NCI-H748 (cell line): ENCODE measurements at regions not wholly inside any gene's neighbourhood (a gene's known extent, or its start where the extent isn't known, plus 50 kb on each side); places are given as distances from the start of the nearest gene placed in this dataset.

Source experiments
- DNase-seq: peaks from one replicate; lab custom pipeline; 2025; ENCODE audit not compliant: unreplicated experiment; lab: John Stamatoyannopoulos, UW

GRCh38 chr18:46374850-46375249 is 270.7 kb downstream of the HAUS1 start:
- no peak for DNase-seq

GRCh38 chr18:46377557-46377956 is 273.4 kb downstream of the HAUS1 start:
- DNase-seq, result no peak

- no peak for DNase-seq
These were observed 274.1 kb downstream of the HAUS1 start for GRCh38 chr18:46378126-46378863.

- no peak for DNase-seq
These were observed 274.7 kb downstream of the HAUS1 start for GRCh38 chr18:46378864-46379207.

GRCh38 chr18:46379323-46379950 is 275.3 kb downstream of the HAUS1 start:
- no peak for DNase-seq

GRCh38 chr18:46385124-46385523 is 271.9 kb downstream of the LOXHD1 start:
- DNase-seq, result no peak

- no peak for DNase-seq
These were observed 270.2 kb downstream of the LOXHD1 start for GRCh38 chr18:46386788-46387187.

- no peak for DNase-seq
These were observed 269.4 kb downstream of the LOXHD1 start for GRCh38 chr18:46387441-46388131.

GRCh38 chr18:46388286-46388685 is 268.7 kb downstream of the LOXHD1 start:
- DNase-seq, result no peak

- DNase-seq, result no peak
These were observed 264.4 kb downstream of the LOXHD1 start for GRCh38 chr18:46392576-46392975.

GRCh38 chr18:46393230-46393629 is 263.8 kb downstream of the LOXHD1 start:
- DNase-seq, result peak; percentile 19

- DNase-seq, result no peak
These were observed 263.1 kb downstream of the LOXHD1 start for GRCh38 chr18:46393961-46394360.

GRCh38 chr18:46395795-46396194 is 261.2 kb downstream of the LOXHD1 start:
- no peak for DNase-seq

- DNase-seq, result no peak
These were observed 259.8 kb downstream of the LOXHD1 start for GRCh38 chr18:46397174-46397573.

GRCh38 chr18:46398005-46398404 is 259.0 kb downstream of the LOXHD1 start:
- no peak for DNase-seq

GRCh38 chr18:46398625-46399024 is 258.4 kb downstream of the LOXHD1 start:
- peak; percentile 27 for DNase-seq

- DNase-seq, result no peak
These were observed 257.7 kb downstream of the LOXHD1 start for GRCh38 chr18:46399303-46399702.

- DNase-seq, result no peak
These were observed 256.6 kb downstream of the LOXHD1 start for GRCh38 chr18:46400449-46400848.

- DNase-seq, result peak; percentile 23
These were observed 255.4 kb downstream of the LOXHD1 start for GRCh38 chr18:46401486-46402070.

- no peak for DNase-seq
These were observed 254.6 kb downstream of the LOXHD1 start for GRCh38 chr18:46402396-46402795.

- DNase-seq, result no peak
These were observed 254.1 kb downstream of the LOXHD1 start for GRCh38 chr18:46402945-46403344.
